Osteocyte (in vitro differentiated cells): ENCODE measurements at regions not wholly inside any gene's neighbourhood (a gene's known extent, or its start where the extent isn't known, plus 50 kb on each side); places are given as distances from the start of the nearest gene placed in this dataset.

Source experiments
- DNase-seq: peaks from one replicate; pipeline ENCODE4 v3.0.0; 2021; ENCODE audit warnings: mixed read lengths; ENCODE audit not compliant: unreplicated experiment; ENCODE audit errors: extremely low spot score
- H3K27ac Mint-ChIP-seq: one replicate; pipeline ENCODE4 v1.8.0; 2021; ENCODE audit warnings: mild to moderate bottlenecking, mixed read lengths; ENCODE audit not compliant: unreplicated experiment
- H3K27me3 Mint-ChIP-seq: one replicate; pipeline ENCODE4 v1.8.0; 2021; ENCODE audit warnings: mixed read lengths; ENCODE audit not compliant: unreplicated experiment
- H3K36me3 Mint-ChIP-seq: one replicate; pipeline ENCODE4 v1.8.0; 2021; ENCODE audit warnings: mixed read lengths; ENCODE audit not compliant: unreplicated experiment
- H3K4me1 Mint-ChIP-seq: one replicate; pipeline ENCODE4 v1.8.0; 2021; ENCODE audit warnings: mixed read lengths; ENCODE audit not compliant: unreplicated experiment
- H3K4me3 Mint-ChIP-seq: one replicate; pipeline ENCODE4 v1.8.0; 2021; ENCODE audit warnings: mild to moderate bottlenecking, moderate library complexity, mixed read lengths; ENCODE audit not compliant: unreplicated experiment
- H3K9me3 Mint-ChIP-seq: one replicate; pipeline ENCODE4 v1.8.0; 2021; ENCODE audit warnings: mixed read lengths; ENCODE audit not compliant: unreplicated experiment
- TF ChIP-seq, protein P1 (sequence below): fragments of 200-600 bp; sonication (generic); IDR thresholded peaks from 2 replicates; pipeline ENCODE4 v1.5.0; 2021; ENCODE audit warnings: antibody characterized with exemption, mild to moderate bottlenecking, moderate library complexity

DNA sequence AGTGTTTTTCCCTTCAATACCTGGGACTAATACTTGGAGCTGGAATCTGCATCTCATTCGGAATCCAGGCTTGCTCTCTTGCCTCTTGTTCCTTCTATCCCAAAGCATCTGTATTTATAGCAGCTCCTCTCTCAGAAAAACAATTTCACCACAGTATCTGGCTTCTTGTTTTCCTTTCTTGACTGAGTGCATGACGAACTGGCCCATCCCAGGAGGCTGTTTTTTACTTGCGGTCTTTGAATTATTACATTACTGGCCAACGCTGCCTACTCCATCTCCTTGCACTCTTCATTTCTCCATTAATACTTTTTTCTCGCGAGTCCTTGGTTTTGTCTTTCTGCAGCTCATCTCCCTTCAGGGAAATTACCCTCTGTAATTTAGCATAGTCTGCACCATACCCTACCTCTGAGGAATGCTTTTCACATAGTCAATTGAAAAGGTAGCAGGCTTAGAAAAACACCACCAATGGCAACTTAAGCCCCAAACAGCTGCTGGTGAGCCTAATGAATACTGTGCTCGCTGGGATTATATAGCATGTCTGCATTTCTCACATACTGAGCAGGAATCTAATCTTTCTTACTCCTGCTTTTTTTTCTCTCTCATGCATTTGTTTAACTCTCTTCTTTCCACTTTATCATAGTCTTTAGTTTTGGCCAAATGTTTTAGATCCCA lies 277.4 kb upstream of the SESN3 start:
- no peaks in the 10 kb centered on the region for H3K9me3 Mint-ChIP-seq
- no peak overlapping the region for H3K27ac Mint-ChIP-seq
- TF ChIP-seq, protein P1, sequence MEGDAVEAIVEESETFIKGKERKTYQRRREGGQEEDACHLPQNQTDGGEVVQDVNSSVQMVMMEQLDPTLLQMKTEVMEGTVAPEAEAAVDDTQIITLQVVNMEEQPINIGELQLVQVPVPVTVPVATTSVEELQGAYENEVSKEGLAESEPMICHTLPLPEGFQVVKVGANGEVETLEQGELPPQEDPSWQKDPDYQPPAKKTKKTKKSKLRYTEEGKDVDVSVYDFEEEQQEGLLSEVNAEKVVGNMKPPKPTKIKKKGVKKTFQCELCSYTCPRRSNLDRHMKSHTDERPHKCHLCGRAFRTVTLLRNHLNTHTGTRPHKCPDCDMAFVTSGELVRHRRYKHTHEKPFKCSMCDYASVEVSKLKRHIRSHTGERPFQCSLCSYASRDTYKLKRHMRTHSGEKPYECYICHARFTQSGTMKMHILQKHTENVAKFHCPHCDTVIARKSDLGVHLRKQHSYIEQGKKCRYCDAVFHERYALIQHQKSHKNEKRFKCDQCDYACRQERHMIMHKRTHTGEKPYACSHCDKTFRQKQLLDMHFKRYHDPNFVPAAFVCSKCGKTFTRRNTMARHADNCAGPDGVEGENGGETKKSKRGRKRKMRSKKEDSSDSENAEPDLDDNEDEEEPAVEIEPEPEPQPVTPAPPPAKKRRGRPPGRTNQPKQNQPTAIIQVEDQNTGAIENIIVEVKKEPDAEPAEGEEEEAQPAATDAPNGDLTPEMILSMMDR = no peak
- H3K27me3 Mint-ChIP-seq = peaks cover 11% of the 10 kb centered on the region
- H3K36me3 Mint-ChIP-seq = no peaks in the 10 kb centered on the region
- no peak overlapping the region for H3K4me3 Mint-ChIP-seq
- DNase-seq = no peak
- peaks cover 18% of the 10 kb centered on the region for H3K4me1 Mint-ChIP-seq

- H3K9me3 Mint-ChIP-seq = no peaks in the 10 kb centered on the region
- TF ChIP-seq, protein P1 = no peak
- no peak overlapping the region for H3K27ac Mint-ChIP-seq
- no peaks in the 10 kb centered on the region for H3K36me3 Mint-ChIP-seq
- no peak overlapping the region for H3K4me3 Mint-ChIP-seq
- H3K27me3 Mint-ChIP-seq = peaks cover 11% of the 10 kb centered on the region
- peaks cover 17% of the 10 kb centered on the region for H3K4me1 Mint-ChIP-seq
- no peak for DNase-seq
Measured at GRCh38 chr11:95507794-95508193, 276.8 kb upstream of the SESN3 start.

- TF ChIP-seq, protein P1 = no peak
- no peak for DNase-seq
- H3K27me3 Mint-ChIP-seq = peaks cover 11% of the 10 kb centered on the region
- peaks cover 9% of the 10 kb centered on the region for H3K4me1 Mint-ChIP-seq
- no peaks in the 10 kb centered on the region for H3K36me3 Mint-ChIP-seq
- no peak overlapping the region for H3K4me3 Mint-ChIP-seq
- H3K27ac Mint-ChIP-seq = no peak overlapping the region
- H3K9me3 Mint-ChIP-seq = no peaks in the 10 kb centered on the region
Measured at GRCh38 chr11:95506777-95507176, 275.8 kb upstream of the SESN3 start.

DNA sequence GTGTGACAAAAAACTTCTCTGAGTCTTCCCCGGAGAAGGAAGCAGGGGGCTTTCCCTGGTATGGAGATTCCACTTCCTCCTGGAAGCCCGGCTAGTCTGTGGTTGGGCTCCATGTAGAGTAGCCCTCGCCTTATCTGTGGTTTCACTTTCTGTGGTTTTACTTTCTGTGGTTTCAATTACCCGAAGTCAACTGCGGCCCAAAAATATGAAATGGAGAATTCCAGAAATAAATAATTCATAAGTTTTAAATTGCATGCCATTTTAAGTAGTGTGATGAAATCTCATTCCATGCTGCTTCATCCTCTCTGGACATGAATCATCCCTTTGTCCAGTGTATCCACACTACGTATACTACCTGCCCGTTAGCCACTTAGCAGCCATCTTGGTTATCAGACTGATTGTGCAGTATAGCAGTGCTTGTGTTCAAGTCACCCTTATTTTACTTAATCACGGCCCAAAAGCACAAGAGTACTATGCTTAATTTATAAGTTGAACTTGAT lies 275.0 kb upstream of the SESN3 start:
- Mint-ChIP-seq H3K9me3 (no peaks in the 10 kb centered on the region), H3K4me1 (peaks cover 9% of the 10 kb centered on the region), H3K27me3 (peaks cover 7% of the 10 kb centered on the region), H3K27ac (no peak overlapping the region), H3K4me3 (no peak overlapping the region), H3K36me3 (no peaks in the 10 kb centered on the region)
- TF ChIP-seq, protein P1 = no peak
- DNase-seq = no peak

DNA sequence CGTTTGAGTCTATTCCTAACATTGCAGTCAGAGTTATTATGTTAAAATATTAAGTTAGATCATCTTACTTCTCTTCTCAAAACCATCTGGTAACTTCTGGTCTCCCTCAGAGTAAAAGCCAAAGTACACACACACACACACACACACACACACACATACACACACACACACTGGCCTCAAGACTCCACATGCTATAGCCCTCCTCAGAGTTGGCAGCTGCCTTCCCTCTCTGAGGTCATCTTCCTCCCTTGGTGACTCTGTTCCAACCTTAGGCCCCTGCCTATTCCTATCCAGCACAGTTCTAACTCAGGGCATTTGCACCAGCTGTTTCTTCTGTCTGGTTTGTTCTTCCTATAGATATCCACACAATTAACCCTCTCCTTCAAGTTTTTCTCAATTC lies 272.0 kb upstream of the SESN3 start:
- Mint-ChIP-seq H3K36me3 (no peaks in the 10 kb centered on the region), H3K27ac (no peak overlapping the region), H3K27me3 (peaks cover 2% of the 10 kb centered on the region), H3K9me3 (no peaks in the 10 kb centered on the region), H3K4me3 (no peak overlapping the region), H3K4me1 (peaks cover 12% of the 10 kb centered on the region)
- no peak for DNase-seq
- TF ChIP-seq, protein P1 = no peak
